GM18505 (cell line): ENCODE measurements at regions not wholly inside any gene's neighbourhood (a gene's known extent, or its start where the extent isn't known, plus 50 kb on each side); places are given as distances from the start of the nearest gene placed in this dataset.
"Not testable (repeated sequence)": the region's sequence is repeated elsewhere in the genome, so short reads cannot be mapped to it uniquely, and the experiment has no call there.

Experiments used
- ATAC-seq: cut with Tn5 transposase; IDR thresholded peaks from one replicate; pipeline ENCODE4 v1.9.1; 2021; ENCODE audit not compliant: unreplicated experiment

- not testable (repeated sequence) for ATAC-seq
Measured at GRCh38 chr9:42430674-42431615, 247.5 kb downstream of the SPATA31A6 start.

- not testable (repeated sequence) for ATAC-seq
Measured at GRCh38 chr9:42431616-42432010, 248.2 kb downstream of the SPATA31A6 start.

GRCh38 chr9:42434844-42435714 is 251.6 kb downstream of the SPATA31A6 start:
- ATAC-seq: not testable (repeated sequence)

GRCh38 chr9:42435715-42436342 is 252.4 kb downstream of the SPATA31A6 start:
- ATAC-seq: not testable (repeated sequence)

- peak; percentile 64 for ATAC-seq
Measured at GRCh38 chr9:42437057-42437759, 253.7 kb downstream of the SPATA31A6 start.

GRCh38 chr9:42442680-42443079 is 259.2 kb downstream of the SPATA31A6 start:
- not testable (repeated sequence) for ATAC-seq

- peak; percentile 83 for ATAC-seq
Measured at GRCh38 chr9:42443414-42443813, 260.0 kb downstream of the SPATA31A6 start.

- not testable (repeated sequence) for ATAC-seq
Measured at GRCh38 chr9:42461436-42461835, 278.0 kb downstream of the SPATA31A6 start.

- ATAC-seq: not testable (repeated sequence)
Measured at GRCh38 chr9:42461863-42462262, 278.4 kb downstream of the SPATA31A6 start.

GRCh38 chr9:42463981-42464380 is 280.5 kb downstream of the SPATA31A6 start:
- ATAC-seq: not testable (repeated sequence)

GRCh38 chr9:42470577-42470976 is 287.1 kb downstream of the SPATA31A6 start:
- not testable (repeated sequence) for ATAC-seq

GRCh38 chr9:42490989-42491388 is 307.5 kb downstream of the SPATA31A6 start:
- ATAC-seq: not testable (repeated sequence)

GRCh38 chr9:42502620-42503264 is 319.3 kb downstream of the SPATA31A6 start:
- ATAC-seq: not testable (repeated sequence)

- not testable (repeated sequence) for ATAC-seq
Measured at GRCh38 chr9:42508111-42508510, 324.7 kb downstream of the SPATA31A6 start.

GRCh38 chr9:42513535-42513934 is 330.1 kb downstream of the SPATA31A6 start:
- not testable (repeated sequence) for ATAC-seq

- not testable (repeated sequence) for ATAC-seq
Measured at GRCh38 chr9:42534325-42534983, 351.0 kb downstream of the SPATA31A6 start.

GRCh38 chr9:42534984-42535325 is 351.5 kb downstream of the SPATA31A6 start:
- ATAC-seq: not testable (repeated sequence)

- not testable (repeated sequence) for ATAC-seq
Measured at GRCh38 chr9:42550789-42551357, 367.4 kb downstream of the SPATA31A6 start.

GRCh38 chr9:42568530-42568929 is 385.1 kb downstream of the SPATA31A6 start:
- ATAC-seq: not testable (repeated sequence)
